GM23338 (cell line): ENCODE measurements at regions not wholly inside any gene's neighbourhood (a gene's known extent, or its start where the extent isn't known, plus 50 kb on each side); places are given as distances from the start of the nearest gene placed in this dataset.
"Not testable (repeated sequence)": the region's sequence is repeated elsewhere in the genome, so short reads cannot be mapped to it uniquely, and the experiment has no call there.

ENCODE experiments used
- ATAC-seq: fragments of 200-7000 bp; cut with Tn5 transposase; 3 replicates; pipeline ENCODE4 v1.9.1; 2020
- DNase-seq: peaks from one replicate; pipeline ENCODE4 v3.0.0-alpha.2; 2015; ENCODE audit warnings: low spot score
- H2AFZ ChIP-seq: fragments of 200-600 bp; sonication (generic); 2 replicates; pipeline ENCODE4 v1.8.0; 2016; ENCODE audit warnings: antibody characterized with exemption, mild to moderate bottlenecking, moderate library complexity
- H3F3A ChIP-seq: fragments of 200-600 bp; sonication (generic); replicated peaks from 2 replicates; pipeline ENCODE4 v1.8.0; 2017; ENCODE audit warnings: antibody characterized with exemption, mixed run types, low read depth
- H3K27ac ChIP-seq: fragments of 200-600 bp; sonication (generic); 2 replicates; pipeline ENCODE4 v1.6.1; 2016; ENCODE audit warnings: low read depth
- H3K27me3 ChIP-seq: fragments of 200-600 bp; sonication (generic); 2 replicates; pipeline ENCODE4 v1.8.0; 2016; ENCODE audit warnings: mild to moderate bottlenecking, mixed run types, moderate library complexity; ENCODE audit not compliant: insufficient read depth
- H3K36me3 ChIP-seq: fragments of 200-600 bp; sonication (generic); 2 replicates; pipeline ENCODE4 v1.8.0; 2016; ENCODE audit warnings: mild to moderate bottlenecking; ENCODE audit not compliant: insufficient read depth
- H3K4me1 ChIP-seq: fragments of 200-600 bp; sonication (generic); 2 replicates; pipeline ENCODE4 v1.8.0; 2016; ENCODE audit warnings: mild to moderate bottlenecking, moderate library complexity; ENCODE audit not compliant: insufficient read depth
- H3K4me2 ChIP-seq: fragments of 200-600 bp; sonication (generic); 2 replicates; pipeline ENCODE4 v1.7.1; 2017; ENCODE audit warnings: mixed run types
- H3K4me3 ChIP-seq: fragments of 200-600 bp; sonication (generic); 2 replicates; pipeline ENCODE4 v1.6.1; 2016; ENCODE audit warnings: mixed run types
- H3K79me2 ChIP-seq: fragments of 200-600 bp; sonication (generic); replicated peaks from 2 replicates; pipeline ENCODE4 v1.8.0; 2017; ENCODE audit warnings: mild to moderate bottlenecking; ENCODE audit not compliant: insufficient read depth
- H3K9me2 ChIP-seq: fragments of 200-600 bp; sonication (generic); 2 replicates; pipeline ENCODE4 v1.8.0; 2017; ENCODE audit not compliant: insufficient read depth
- H4K20me1 ChIP-seq: fragments of 200-600 bp; sonication (generic); replicated peaks from 2 replicates; pipeline ENCODE4 v1.8.0; 2017; ENCODE audit warnings: mild to moderate bottlenecking; ENCODE audit not compliant: insufficient read depth
- H3K27ac Mint-ChIP-seq: 2 replicates; pipeline ENCODE4 v1.8.0; 2020; ENCODE audit warnings: inconsistent platforms, mild to moderate bottlenecking, moderate library complexity, mixed read lengths
- H3K27me3 Mint-ChIP-seq: 3 replicates; pipeline ENCODE4 v1.8.0; 2022; ENCODE audit warnings: low read depth, mild to moderate bottlenecking, moderate library complexity, mixed read lengths, inconsistent platforms; ENCODE audit not compliant: insufficient read depth, poor library complexity
- H3K36me3 Mint-ChIP-seq: 3 replicates; pipeline ENCODE4 v1.8.0; 2021; ENCODE audit warnings: low read depth, mild to moderate bottlenecking, inconsistent platforms, moderate library complexity, mixed read lengths
- H3K4me1 Mint-ChIP-seq: 3 replicates; pipeline ENCODE4 v1.8.0; 2020; ENCODE audit warnings: mild to moderate bottlenecking, inconsistent platforms, mixed read lengths
- H3K4me3 Mint-ChIP-seq: 3 replicates; pipeline ENCODE4 v1.8.0; 2021; ENCODE audit warnings: moderate library complexity, mild to moderate bottlenecking, inconsistent platforms, mixed read lengths
- H3K9me3 Mint-ChIP-seq: 3 replicates; pipeline ENCODE4 v1.8.0; 2020; ENCODE audit warnings: moderate library complexity, mild to moderate bottlenecking, inconsistent platforms, mixed read lengths
- CREB1 ChIP-seq: fragments of 250-450 bp; sonication (Bioruptor Pico); IDR thresholded peaks from 2 replicates; pipeline ENCODE4 v1.5.0; 2020; ENCODE audit warnings: low read depth, mild to moderate bottlenecking, moderate library complexity
- CTCF ChIP-seq, 2 experiments: fragments of 200-600 bp in 1 of 2; sonication (generic) in 1 of 2; conservative IDR thresholded peaks; 2 replicates each; pipeline versions ENCODE4 v1.5.1 to v1.6.1; 2016 to 2017; ENCODE audit warnings: antibody characterized with exemption in 2 of 2, low read depth in 2 of 2, mild to moderate bottlenecking in 2 of 2, moderate library complexity in 1 of 2
- ETS1 ChIP-seq: IDR thresholded peaks from 2 replicates; pipeline ENCODE4 v1.6.1; 2016; ENCODE audit warnings: antibody characterized with exemption
- EZH2 ChIP-seq: fragments of 200-600 bp; sonication (generic); IDR thresholded peaks from one replicate; pipeline ENCODE4 v1.8.0; 2017; ENCODE audit warnings: antibody characterized with exemption, mild to moderate bottlenecking, low read depth; ENCODE audit not compliant: unreplicated experiment
- EZH2phosphoT487 ChIP-seq: fragments of 200-600 bp; sonication (generic); IDR thresholded peaks from one replicate; pipeline ENCODE4 v1.8.1; 2018; ENCODE audit warnings: antibody characterized with exemption; ENCODE audit not compliant: unreplicated experiment
- JUNB ChIP-seq: IDR thresholded peaks from one replicate; pipeline ENCODE4 v1.6.1; 2016; ENCODE audit warnings: antibody characterized with exemption; ENCODE audit not compliant: unreplicated experiment
- NANOG ChIP-seq: IDR thresholded peaks from 2 replicates; pipeline ENCODE4 v1.6.1; 2016; ENCODE audit warnings: antibody characterized with exemption, borderline replicate concordance
- STAT1 ChIP-seq: IDR thresholded peaks from one replicate; pipeline ENCODE4 v1.6.1; 2016; ENCODE audit warnings: antibody characterized with exemption; ENCODE audit not compliant: unreplicated experiment
- ZNF114 ChIP-seq: fragments of 250-450 bp; sonication (Bioruptor Pico); IDR thresholded peaks from 2 replicates; pipeline ENCODE4 v1.5.0; 2020; ENCODE audit warnings: mild to moderate bottlenecking, moderate library complexity
- ZNF331 ChIP-seq: fragments of 250-450 bp; sonication (Bioruptor Pico); IDR thresholded peaks from 2 replicates; pipeline ENCODE4 v1.5.0; 2020; ENCODE audit warnings: low read depth, mild to moderate bottlenecking, moderate library complexity

GRCh38 chr2:16066261-16067036, 126.1 kb downstream of the MYCN start (continued):
- TF ChIP-seq CTCF (conservative IDR thresholded peaks at IDR 0.05; ENCODE audit: low read depth in 2 of 2) (no peak), EZH2phosphoT487 (no peak), EZH2 (no peak), JUNB (no peak), NANOG (no peak), ETS1 (no peak), CREB1 (CRISPR knock-in tag) (no peak), STAT1 (no peak), ZNF114 (CRISPR knock-in tag) (no peak)

GRCh38 chr2:16065272-16066069, 125.1 kb downstream of the MYCN start:
- not testable (repeated sequence) for H4K20me1 ChIP-seq, ATAC-seq, H3K27me3 Mint-ChIP-seq, H3K27ac ChIP-seq, H3K4me1 Mint-ChIP-seq, H3K4me3 ChIP-seq, H3K9me2 ChIP-seq, H2AFZ ChIP-seq, H3K4me1 ChIP-seq, DNase-seq, H3K79me2 ChIP-seq, H3K4me2 ChIP-seq, H3F3A ChIP-seq, H3K27ac Mint-ChIP-seq, H3K27me3 ChIP-seq, H3K4me3 Mint-ChIP-seq
- H3K36me3 ChIP-seq: peaks cover 20% of the 10 kb centered on the region; the same call in 1 of the 2 replicates
- peaks cover 34% of the 10 kb centered on the region for H3K36me3 Mint-ChIP-seq
- H3K9me3 Mint-ChIP-seq: peaks cover 45% of the 10 kb centered on the region

- Histone ChIP-seq H3K79me2 (no peaks in the 10 kb centered on the region), H3K36me3 (peaks cover 20% of the 10 kb centered on the region; the same call in 1 of the 2 replicates), H3K4me2 (no peak overlapping the region), H4K20me1 (no peaks in the 10 kb centered on the region), H3K27ac (no peak overlapping the region), H3K4me3 (no peak overlapping the region), H2AFZ (no peak overlapping the region), H3K4me1 (no peaks in the 10 kb centered on the region), H3F3A (no peaks in the 10 kb centered on the region), H3K27me3 (no peaks in the 10 kb centered on the region), H3K9me2 (0 out of 2 replicates have a peak, but pooled peaks cover 4% of the 10 kb centered on the region)
- DNase-seq (no peak), ATAC-seq (no peak)
- H3K27ac Mint-ChIP-seq: no peak overlapping the region
- H3K4me3 Mint-ChIP-seq: no peak overlapping the region
- H3K27me3 Mint-ChIP-seq: peaks cover 6% of the 10 kb centered on the region
- peaks cover 46% of the 10 kb centered on the region for H3K9me3 Mint-ChIP-seq
- H3K4me1 Mint-ChIP-seq: peaks cover 3% of the 10 kb centered on the region
- peaks cover 34% of the 10 kb centered on the region for H3K36me3 Mint-ChIP-seq
- TF ChIP-seq STAT1 (no peak), ZNF331 (CRISPR knock-in tag) (no peak), EZH2phosphoT487 (no peak), CTCF (conservative IDR thresholded peaks at IDR 0.05; ENCODE audit: low read depth in 2 of 2) (no peak), ETS1 (no peak), NANOG (no peak), ZNF114 (CRISPR knock-in tag) (no peak)
Measured at GRCh38 chr2:16064745-16065144, 124.4 kb downstream of the MYCN start.
